ENCODE measurements at regions not wholly inside any gene's neighbourhood (a gene's known extent, or its start where the extent isn't known, plus 50 kb on each side); places are given as distances from the start of the nearest gene placed in this dataset.

GRCh38 chr13:24050796-24051715 lies 109.5 kb upstream of the SPATA13 start:
- no peak for DNase-seq (ENCODE audit: low read depth)

DNA sequence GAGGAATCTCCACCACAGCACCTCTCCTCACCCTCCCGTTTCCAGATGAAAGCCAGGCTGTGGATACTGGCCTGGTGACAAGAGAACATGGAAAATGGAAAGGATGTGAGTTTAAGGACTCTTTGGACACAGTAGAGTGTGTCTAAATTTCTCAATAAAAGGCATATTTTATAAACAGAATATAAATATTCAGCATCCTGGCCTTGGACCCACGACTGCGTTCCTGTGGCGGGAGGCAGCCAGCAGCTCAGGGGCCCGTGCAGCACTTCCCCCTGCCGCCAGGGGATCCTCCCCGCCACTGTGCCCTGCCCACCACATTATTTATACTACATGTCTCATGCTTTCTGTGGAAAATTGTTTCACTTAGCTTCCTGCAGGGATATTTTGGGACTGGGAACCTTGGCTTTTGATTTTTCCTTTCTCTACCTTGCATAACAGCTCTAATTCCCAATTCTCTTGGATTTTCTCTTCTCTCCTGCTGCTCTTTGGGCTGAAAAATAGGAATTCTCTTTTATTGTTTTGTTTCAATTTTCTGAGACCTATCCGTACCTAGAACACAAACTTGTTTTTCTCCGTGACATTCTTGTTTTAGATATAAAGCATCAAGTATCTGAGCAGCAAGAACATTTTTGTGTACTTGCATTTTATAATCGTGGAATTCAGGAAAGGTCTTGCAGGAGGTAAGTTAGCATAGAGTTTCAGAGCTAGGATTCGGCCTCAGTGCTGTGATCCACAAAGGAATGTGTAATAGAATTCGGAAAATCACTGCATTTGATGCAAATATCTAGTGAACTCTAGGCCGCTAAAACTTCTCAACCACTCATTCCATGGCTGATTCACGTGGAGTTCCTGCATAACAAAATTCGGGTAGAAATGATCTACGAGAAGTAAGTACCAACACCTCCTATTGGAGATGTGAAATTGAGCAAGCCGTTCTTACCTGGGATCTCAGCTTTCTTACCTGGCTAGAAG lies 107.7 kb upstream of the SPATA13 start:
- DNase-seq (ENCODE audit: low read depth), result peak; percentile 40

- peak; percentile 45 for DNase-seq (ENCODE audit: low read depth)
Measured at GRCh38 chr13:24053519-24054251, 106.8 kb upstream of the SPATA13 start.

DNA sequence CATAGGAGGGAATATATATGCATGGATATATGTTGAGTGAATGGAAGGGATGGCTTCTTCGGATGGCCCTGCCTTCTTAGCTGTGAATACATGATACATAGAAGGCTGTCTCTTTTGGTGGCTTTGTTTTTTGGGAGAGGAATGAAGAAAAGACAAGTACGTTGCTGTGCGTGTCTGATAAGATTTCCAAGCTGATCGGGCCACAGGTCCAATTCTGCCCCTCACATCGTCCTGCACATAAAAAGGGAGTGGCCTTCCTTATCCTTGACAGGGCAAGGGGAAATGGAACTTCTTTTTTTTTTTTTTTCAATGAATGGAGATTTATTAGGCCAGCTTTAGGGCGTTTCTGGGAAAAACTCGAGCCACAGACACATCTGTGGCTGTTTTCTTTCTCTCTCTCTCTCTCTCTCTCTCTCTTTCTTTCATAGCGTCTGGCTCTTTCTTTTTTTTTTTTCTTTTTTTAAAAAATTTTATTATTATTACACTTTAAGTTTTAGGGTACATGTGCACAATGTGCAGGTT lies 103.8 kb upstream of the SPATA13 start:
- DNase-seq (ENCODE audit: low read depth), result no peak

DNA sequence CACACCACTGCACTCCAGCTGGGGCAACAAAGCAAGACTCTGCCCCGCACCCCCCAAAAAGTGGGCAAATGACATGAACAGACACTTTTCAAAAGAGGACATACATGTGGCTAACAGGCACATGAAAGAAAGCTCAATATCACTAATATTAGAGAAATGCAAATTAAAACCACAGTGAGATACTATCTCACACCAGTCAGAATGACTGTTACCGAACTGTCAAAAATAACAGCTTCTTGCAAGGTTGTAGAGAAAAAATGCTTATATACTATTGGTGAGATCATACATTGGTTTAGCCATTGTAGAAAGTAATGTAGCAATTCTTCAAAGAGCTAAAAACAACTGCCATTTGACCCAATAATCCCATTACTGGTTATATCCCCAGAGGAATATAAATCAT lies 99.5 kb upstream of the SPATA13 start:
- no peak for DNase-seq (ENCODE audit: low read depth)

DNA sequence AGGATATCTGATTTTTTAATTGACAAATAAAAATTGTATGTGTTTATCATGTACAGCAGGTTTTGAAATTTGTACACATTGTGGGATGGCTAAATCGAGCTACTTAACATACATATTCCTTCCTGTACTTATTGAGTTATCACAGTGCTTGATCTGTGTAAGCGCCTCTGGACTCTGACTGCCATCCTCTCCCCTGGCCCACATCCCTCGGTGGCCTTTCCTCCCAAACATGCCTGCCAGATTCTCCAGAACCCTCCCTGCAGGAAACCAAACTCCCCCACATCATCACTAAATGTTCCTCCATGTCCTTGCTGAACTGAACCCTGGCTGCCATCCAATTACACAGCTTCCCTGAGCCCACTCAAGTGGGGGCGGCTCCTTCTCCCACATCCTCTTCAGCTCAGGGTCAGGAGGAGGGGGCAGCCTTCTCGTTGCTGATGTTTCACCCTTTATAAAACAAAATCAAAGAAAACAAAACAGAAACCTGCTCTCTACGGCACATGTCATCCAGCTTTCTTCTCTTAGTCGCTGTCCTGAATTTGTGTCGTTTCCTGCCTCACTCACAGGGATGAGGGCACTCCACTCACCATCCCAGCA lies 97.1 kb upstream of the SPATA13 start:
- DNase-seq (ENCODE audit: low read depth), result no peak

GRCh38 chr13:24064371-24064770 lies 96.1 kb upstream of the SPATA13 start:
- no peak for DNase-seq (ENCODE audit: low read depth)

GRCh38 chr13:24065176-24065575 lies 95.3 kb upstream of the SPATA13 start:
- no peak for DNase-seq (ENCODE audit: low read depth)

DNA sequence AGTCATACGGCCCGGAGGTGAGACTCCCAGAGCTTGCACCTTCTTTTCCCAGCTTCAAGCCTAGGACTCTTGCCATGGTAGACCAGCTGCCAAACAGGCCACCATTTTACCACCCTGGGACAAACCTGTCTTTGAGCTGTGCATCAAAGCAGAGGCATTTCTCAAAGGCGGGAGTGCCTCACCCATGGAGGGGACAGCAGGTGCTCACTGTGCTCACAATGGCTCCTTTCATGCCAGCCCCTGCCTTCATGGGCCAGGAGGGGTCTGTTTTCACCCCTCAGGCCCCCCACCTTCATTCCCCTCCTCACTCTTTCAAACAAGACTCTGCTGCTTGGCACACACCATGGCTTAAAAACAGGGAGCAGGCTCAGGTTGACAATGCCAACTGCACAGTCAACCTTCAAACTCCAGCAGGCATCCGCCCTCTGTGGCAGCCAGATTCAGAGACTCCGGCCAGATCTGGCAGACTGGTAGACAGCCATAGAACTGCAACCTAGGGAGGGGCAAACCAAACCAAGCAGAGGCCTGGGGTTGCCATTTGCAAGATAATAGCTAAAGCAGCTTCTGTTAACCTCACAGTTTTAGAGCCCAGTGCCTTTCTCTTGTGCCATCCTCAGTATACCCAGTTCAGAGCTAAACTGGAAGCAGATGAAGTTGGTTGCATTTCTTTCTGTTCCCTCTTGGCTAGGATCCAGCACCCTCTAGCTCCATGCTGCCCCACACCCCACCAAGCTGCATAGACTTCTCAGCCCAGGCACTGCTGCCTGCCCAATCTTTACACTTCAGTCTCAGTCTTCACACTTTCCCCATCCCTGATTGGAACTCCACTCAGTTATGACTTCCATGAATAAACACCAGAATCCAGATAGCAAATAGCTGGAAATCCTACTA lies 93.9 kb upstream of the SPATA13 start:
- no peak for DNase-seq (ENCODE audit: low read depth)

GRCh38 chr13:24068472-24068871 lies 92.0 kb upstream of the SPATA13 start:
- no peak for DNase-seq (ENCODE audit: low read depth)

DNA sequence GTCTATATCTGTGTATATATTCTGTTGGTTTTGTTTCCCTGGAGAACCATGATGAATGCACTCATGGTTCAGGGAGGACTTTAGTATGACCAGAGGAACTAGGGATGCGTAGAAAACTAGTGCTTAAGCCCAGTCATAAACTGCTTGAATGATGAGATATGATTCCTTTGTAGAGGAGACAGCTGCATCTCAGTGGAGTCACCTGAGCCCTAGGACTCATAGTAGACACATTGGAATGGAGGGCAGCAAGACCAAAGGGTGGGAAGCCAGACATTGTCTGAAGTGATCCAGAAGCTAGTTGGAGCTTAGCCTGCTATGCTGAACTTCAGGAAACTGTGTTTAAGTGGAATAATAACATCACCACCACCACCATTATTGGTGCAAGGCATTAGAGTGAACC lies 89.5 kb upstream of the SPATA13 start:
- no peak for DNase-seq (ENCODE audit: low read depth)

DNA sequence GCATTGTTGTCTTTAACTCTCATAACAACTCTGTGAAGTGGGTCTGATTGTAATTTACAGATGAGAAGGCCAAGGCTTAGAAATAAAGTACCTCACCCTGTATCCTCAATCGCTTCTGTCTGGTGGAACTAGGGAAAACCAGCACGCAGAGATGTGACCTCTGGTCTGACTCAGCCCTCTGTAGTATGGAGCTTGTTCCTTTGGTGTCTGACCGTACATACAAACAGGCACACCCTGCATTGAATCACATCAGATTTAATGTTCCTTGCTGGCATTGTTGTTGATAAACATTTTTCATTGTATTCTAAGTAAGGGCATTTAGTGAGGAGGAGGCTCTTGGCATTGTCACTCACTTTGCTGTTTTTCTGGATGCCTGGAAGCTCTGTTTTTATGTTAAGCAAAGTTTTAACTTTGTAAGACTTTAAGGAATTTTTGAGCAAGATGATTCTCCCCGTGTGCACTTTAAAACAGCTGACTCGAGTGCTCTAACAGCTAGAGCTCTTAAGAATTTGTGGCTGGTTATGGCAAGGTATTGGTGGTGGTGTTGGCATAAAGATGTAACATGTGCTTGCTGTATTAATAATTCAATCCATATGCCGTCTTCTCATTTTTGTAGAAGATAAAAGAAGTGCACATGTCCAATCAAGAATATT lies 89.0 kb upstream of the SPATA13 start:
- DNase-seq (ENCODE audit: low read depth), result peak; percentile 28

DNA sequence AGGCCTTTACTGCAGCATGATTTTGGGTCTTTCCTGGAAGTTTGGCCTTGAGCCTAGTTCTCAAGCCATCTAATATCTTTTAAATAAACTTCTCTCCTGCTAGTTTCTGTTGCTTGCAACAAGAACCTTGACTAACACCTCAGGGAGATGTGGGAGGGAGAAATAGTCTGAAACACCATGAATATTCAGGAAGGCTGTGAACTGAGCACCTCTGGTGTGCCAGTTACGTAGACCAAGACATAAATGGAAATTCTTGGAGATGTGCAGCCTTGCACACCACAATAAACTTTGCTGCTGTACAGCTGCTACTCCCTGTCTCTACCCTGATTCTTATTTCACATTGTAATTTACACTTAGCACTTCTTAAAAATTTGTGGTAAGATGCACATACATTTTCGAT lies 86.9 kb upstream of the SPATA13 start:
- no peak for DNase-seq (ENCODE audit: low read depth)

GRCh38 chr13:24074678-24075077 lies 85.8 kb upstream of the SPATA13 start:
- no peak for DNase-seq (ENCODE audit: low read depth)

DNA sequence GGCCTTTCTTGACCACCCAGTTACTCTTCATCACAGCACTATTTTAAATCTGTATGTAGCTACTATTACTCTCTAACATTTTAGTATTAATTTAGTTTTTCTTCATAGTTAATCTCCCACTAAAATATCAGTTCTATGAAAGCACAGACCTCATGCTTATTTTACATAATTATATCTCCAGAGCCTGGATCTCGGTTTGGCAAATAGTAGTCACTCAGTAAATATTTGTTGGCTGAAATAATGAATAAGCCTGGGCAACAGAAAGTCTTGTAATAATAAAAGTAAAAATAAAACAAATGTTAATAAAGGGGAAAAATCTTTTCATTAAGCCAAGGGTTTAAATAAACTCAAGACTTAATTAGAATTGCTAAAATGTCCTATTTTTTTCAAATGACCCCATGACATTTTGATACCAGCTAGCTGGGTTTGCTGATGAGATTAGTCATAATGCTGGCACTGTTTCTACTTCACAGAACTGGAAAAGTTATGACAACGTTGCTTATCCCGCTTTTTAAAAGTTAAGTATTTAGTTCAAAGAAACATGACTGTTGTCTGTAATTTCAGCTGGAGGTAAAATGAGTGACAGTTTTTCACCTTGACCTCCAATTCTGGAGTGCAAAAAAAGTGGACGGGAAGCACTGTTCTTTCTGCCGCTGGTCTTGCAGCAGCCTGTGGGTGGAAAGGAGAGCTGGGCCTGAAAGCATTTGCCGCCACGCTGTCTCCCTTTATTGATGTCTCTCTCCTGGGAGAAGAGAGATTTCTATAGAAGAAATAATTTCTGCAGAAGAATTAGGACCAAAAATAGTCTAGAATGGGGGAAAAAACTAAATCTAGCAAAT lies 85.2 kb upstream of the SPATA13 start:
- peak; percentile 18 for DNase-seq (ENCODE audit: low read depth)

GRCh38 chr13:24076109-24076508 lies 84.4 kb upstream of the SPATA13 start:
- no peak for DNase-seq (ENCODE audit: low read depth)

GRCh38 chr13:24076636-24077035 lies 83.9 kb upstream of the SPATA13 start:
- DNase-seq (ENCODE audit: low read depth), result no peak

DNA sequence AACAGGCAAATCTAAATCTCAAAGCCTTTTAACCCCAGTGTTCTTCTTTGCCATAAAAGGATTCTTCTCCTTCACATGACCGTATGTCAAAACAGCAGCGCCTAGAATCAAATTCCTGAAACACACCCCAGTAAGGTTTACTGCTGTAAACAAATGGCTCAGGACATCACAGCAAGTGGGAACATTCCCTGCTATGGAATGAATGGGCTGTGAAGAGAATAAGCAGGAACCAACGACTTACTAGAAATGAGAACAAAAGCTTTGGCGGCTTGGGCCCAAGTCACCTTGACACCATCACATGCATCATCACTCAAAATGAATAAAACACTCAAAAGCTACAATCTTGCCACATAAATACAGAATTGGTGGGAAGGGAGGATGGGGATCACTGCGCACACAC lies 80.4 kb upstream of the SPATA13 start:
- no peak for DNase-seq (ENCODE audit: low read depth)

GRCh38 chr13:24081387-24081786 lies 79.1 kb upstream of the SPATA13 start:
- no peak for DNase-seq (ENCODE audit: low read depth)

All from stromal cell of bone marrow (primary cell).